Keratinocyte (primary cell): ENCODE measurements at regions not wholly inside any gene's neighbourhood (a gene's known extent, or its start where the extent isn't known, plus 50 kb on each side); places are given as distances from the start of the nearest gene placed in this dataset.

Experiments
- CTCF ChIP-seq, 3 experiments: IDR thresholded peaks in 1 of 3; conservative IDR thresholded peaks in 1 of 3; optimal IDR thresholded peaks in 1 of 3; 2 replicates in 2 of 3; 3 replicates in 1 of 3; pipeline versions ENCODE3 to v1.5.1; 2011; ENCODE audit warnings: low read length in 3 of 3, mild to moderate bottlenecking in 3 of 3, moderate library complexity in 2 of 3, control low read depth in 1 of 3, inconsistent platforms in 1 of 3; ENCODE audit not compliant: insufficient read depth in 2 of 3; ENCODE audit errors: extremely low read depth in 1 of 3
- EZH2 ChIP-seq: IDR thresholded peaks from one replicate; pipeline ENCODE4 v1.6.1; 2012; ENCODE audit warnings: inconsistent platforms, mild to moderate bottlenecking, low read length, moderate library complexity

DNA sequence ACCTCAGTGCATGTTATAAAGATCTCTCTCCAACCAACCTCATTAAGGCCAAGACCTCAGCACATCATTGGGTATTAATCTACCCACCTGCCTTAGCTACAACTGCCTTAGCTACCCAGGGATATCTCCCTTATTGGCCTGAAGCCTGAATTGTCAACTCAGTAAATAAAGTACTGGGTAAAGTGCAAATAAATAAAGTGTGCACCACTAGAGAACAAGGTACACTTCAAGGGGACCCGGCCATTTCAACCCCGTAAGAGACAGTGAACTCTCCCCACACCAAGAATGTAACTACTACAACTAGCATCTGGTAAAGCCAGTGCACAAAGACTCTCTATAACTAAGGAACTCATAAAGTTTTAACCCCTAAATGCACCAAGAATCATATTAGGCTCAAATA, 61.7 kb upstream of the POU3F4 start:
- TF ChIP-seq CTCF (optimal IDR thresholded peaks at IDR 0.05 in 1 of 3, IDR thresholded peaks at IDR 0.05 in 1 of 3, conservative IDR thresholded peaks at IDR 0.05 in 1 of 3; ENCODE audit: extremely low read depth in 1 of 3, insufficient read depth in 2 of 3, low read length in 3 of 3) (no peak), EZH2 (no peak)
